GM18502 (cell line): ENCODE measurements at regions not wholly inside any gene's neighbourhood (a gene's known extent, or its start where the extent isn't known, plus 50 kb on each side); places are given as distances from the start of the nearest gene placed in this dataset.

Experiments used
- ATAC-seq: cut with Tn5 transposase; IDR thresholded peaks from one replicate; pipeline ENCODE4 v1.9.1; 2021; ENCODE audit warnings: mild to moderate bottlenecking; ENCODE audit not compliant: unreplicated experiment, poor library complexity

GRCh38 chr7:73963252-73963822 is 64.6 kb upstream of the ELN start:
- ATAC-seq, result no peak

GRCh38 chr7:73964786-73965185 is 63.2 kb upstream of the ELN start:
- no peak for ATAC-seq

- ATAC-seq, result no peak
Measured at GRCh38 chr7:73966062-73966940, 61.7 kb upstream of the ELN start.

- no peak for ATAC-seq
Measured at GRCh38 chr7:73966941-73967831, 60.8 kb upstream of the ELN start.

- no peak for ATAC-seq
Measured at GRCh38 chr7:73967832-73968290, 60.1 kb upstream of the ELN start.

- ATAC-seq, result no peak
Measured at GRCh38 chr7:73968487-73968886, 59.5 kb upstream of the ELN start.

GRCh38 chr7:73969991-73970390 is 58.0 kb upstream of the ELN start:
- ATAC-seq, result no peak

- ATAC-seq, result no peak
Measured at GRCh38 chr7:73970801-73971229, 57.2 kb upstream of the ELN start.

- peak; percentile 75 for ATAC-seq
Measured at GRCh38 chr7:73971322-73971703, 56.7 kb upstream of the ELN start.

- ATAC-seq, result no peak
Measured at GRCh38 chr7:73971704-73972341, 56.1 kb upstream of the ELN start.

- ATAC-seq, result no peak
Measured at GRCh38 chr7:73972614-73973013, 55.4 kb upstream of the ELN start.

GRCh38 chr7:73973091-73973490 is 54.9 kb upstream of the ELN start:
- ATAC-seq, result no peak

- ATAC-seq, result no peak
Measured at GRCh38 chr7:73974101-73974947, 53.6 kb upstream of the ELN start.

GRCh38 chr7:73974948-73975926 is 52.7 kb upstream of the ELN start:
- no peak for ATAC-seq

GRCh38 chr7:73976761-73977618 is 51.0 kb upstream of the ELN start:
- ATAC-seq, result no peak

GRCh38 chr7:73977619-73978618 is 50.1 kb upstream of the ELN start:
- no peak for ATAC-seq
